GM21717 (cell line): ENCODE measurements at regions not wholly inside any gene's neighbourhood (a gene's known extent, or its start where the extent isn't known, plus 50 kb on each side); places are given as distances from the start of the nearest gene placed in this dataset.

ENCODE experiments used
- ATAC-seq: cut with Tn5 transposase; IDR thresholded peaks from one replicate; pipeline ENCODE4 v1.9.1; 2021; ENCODE audit warnings: mild to moderate bottlenecking, moderate library complexity; ENCODE audit not compliant: unreplicated experiment

DNA sequence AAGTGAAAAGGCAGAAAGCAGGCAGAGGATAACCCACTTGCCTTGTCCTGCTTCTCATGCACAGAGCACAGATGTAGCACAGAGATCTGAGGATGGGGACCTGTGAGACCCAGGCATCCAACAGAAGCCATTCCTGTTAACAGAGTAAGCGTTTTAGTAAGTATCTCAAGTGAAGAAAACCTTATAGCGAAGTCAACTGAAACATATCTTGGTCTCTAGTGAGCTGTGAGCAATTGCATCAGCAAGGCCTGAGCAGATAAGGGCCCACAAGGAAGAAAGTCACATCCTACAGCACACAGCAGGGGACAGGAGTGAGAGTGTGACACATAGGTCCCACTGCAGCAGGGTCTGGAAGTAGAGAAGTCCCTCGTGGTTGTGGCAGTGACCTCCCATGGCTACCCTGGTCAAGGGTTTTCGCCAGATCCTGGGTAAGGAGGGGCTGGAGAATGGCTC is 248.7 kb upstream of the TNP1 start:
- ATAC-seq: no peak

DNA sequence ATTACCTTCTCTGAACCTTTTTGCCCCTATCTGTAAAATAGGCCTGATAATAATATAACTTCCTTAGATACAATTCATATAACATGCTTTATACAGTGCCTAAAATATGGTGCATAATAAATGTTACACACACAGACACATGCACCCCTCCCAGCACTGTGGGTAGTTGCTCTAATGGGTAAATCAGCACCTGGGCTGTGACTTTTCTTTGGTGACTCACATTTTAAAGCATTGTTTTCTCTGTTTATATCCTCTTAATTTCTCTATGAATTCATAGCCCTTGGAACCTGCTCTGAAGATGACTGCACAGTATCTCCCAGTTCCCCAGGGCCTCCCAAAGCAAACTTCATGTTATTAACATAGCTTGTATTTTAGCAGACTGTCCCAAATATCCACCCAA is 248.2 kb upstream of the TNP1 start:
- ATAC-seq: no peak

- ATAC-seq: no peak
Observed at GRCh38 chr2:217107480-217107879, 247.6 kb upstream of the TNP1 start.

GRCh38 chr2:217106650-217107014 is 246.8 kb upstream of the TNP1 start:
- ATAC-seq: no peak

DNA sequence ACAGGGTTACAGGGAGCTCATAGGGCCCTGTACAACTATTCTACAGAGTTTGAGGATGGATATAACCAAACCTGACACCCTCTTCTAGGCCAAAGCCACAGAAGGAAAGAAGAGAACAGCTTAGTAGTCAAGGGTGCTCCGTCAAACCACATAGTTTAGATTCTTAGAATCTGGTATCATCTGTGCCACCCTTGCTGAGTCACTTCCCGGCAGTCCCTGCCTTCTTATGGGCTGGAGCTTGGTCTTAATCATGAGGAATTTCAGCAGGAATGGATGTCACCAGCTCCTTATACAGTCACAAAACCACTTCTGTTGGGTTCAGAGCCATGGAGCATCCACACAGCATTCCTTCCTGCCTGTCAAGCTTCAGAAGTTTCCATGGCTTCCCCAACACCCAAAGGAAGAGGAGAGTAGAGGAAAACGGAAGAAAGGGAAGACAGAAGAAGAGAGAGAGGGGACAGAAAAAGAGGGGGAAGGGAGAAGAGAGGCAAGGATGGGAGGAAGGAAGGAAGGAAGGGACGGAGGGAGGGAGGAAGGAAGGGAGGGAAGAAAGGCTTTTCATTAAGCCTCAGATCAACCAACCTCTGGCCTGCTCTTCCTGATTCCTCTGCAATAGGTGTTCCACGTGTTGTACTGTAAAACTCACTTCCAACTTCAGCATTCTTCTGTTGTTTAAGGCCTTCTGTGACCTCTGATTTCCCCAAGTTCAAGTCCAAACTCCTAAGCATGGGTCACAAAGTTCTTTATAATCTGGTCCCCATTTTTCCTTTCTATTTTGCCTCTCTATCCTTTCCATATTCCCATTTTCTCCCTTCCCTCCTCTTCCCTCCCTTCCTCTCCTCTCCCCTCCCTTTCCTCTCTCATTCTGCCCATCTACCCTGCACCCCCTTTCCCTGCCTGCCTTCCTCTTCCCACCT is 246.1 kb upstream of the TNP1 start:
- no peak for ATAC-seq

DNA sequence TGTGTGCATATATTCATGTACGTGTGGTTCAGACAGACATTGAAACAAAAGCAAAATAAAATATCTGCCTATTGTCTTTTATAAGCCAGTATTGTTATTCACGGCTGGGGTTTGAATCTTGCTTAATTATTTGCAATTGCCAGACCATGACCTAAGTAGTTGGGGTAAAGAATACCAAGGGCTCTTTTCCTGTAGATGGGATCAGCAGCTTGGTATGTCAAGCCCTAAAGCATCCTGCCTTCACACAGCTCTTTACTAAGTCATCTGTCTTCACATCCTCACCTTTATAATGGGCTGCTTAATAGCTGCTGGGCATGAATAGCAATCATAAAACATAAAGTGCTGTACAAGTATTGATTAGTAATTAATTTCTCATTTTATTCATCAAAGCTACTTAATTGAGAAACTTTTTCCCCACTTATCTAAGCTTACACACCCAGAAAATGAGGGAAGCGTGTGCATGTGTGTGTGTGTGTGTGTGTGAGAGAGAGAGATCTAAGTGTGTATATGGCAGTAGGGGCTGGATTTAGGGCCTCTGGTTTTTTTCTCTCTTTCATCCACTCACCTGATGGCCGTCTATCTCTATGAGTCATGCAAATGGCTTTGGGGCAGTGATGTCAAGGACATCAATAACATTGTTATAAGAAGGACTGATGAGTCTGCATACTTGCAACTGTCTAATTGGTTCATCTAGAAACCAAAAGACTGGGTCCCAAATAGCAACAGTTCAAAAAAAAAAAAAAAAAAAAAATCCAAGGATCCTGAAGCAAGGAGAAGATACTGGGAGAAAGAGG is 244.1 kb upstream of the TNP1 start:
- no peak for ATAC-seq

DNA sequence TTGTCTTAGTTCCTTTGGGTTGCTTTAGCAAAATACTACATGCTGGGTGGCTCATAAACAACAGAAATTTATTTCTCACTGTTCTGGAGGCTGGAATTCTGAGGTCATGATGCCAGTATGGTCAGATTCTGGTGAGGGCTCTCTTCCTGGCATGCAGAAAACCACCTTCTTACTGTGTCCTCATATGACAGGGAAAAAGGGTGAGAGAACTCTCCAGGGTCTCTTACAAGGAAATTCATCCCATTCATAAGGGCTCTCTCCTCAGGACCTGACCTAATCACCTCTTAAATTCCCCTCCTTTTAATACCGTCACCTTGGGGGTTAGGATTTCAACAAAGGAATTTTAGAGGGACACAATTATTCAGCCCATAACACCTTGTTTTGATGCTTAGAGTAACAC is 243.1 kb upstream of the TNP1 start:
- ATAC-seq: no peak

- ATAC-seq: no peak
Observed at GRCh38 chr2:217101972-217102371, 242.1 kb upstream of the TNP1 start.

DNA sequence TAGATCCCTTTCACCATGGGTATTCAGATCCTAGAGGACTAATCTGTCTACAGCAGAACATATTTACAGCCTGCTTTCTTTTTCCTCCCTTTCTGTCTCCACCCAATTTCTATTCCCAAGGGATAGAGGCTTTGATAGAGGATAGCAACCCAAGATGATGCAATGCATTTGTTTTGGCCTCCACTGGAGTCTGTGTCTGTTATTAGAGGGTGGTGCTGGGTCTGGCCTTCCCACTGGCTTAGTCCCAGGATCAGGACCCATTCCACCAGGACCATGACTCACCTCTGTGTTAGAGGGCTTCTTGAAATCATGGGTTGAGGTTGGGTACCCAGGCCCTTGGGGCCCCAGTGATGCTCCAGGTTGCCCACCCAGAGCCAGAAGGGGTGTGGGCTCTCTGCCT is 239.7 kb upstream of the TNP1 start:
- ATAC-seq: no peak

- no peak for ATAC-seq
Observed at GRCh38 chr2:217098435-217098834, 238.6 kb upstream of the TNP1 start.

DNA sequence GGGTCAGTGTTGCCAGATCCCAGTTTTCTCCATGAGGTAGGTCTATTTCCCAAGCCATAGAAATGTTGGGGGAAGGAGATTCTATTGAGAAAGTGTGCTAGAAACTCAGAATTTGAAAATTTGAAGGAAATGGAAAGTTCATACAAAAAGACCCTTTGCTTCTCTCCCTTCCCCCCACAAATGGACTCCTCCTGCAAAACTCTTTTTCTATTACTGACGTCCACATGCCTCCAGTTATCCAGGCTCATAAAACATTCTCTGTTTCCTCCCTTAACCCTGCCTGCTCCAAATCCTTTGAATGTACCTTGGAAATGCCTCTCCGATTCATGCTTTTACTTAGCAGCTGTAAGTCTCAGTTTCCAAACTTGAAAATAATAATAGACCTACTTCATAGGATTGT is 237.5 kb upstream of the TNP1 start:
- ATAC-seq: no peak

GRCh38 chr2:217096474-217097225 is 236.8 kb upstream of the TNP1 start:
- ATAC-seq: no peak

DNA sequence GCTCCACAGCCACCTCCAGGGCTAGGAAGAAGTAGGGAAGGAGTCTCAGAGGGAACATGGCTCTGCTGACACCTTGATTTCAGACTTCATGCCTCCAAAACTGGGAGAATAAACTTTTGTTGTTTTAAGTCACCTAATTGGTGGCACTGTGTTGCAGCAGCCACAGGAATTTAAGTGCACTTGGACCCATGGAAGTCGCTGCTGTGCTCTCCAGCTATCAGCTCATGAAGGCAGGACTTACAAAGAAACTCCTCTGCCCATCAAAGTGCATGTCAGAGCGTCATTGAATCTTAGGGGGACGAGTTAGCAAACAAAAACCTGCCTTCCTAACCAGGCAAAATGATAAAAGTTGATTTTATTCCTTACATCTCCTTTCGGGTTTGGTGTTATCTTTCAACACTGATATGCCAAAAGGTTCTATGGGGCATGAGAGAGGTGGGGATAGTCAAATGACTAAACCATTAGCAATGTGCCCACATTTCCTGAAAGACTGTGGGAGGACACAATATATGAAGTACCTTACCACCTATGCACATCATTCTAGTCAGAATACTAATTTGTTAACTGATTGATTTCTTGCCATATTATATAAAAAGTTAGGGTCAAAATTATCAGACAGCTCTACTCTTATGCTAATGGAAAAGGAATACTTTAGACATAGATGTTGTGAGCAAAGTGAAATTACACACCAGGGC is 235.8 kb upstream of the TNP1 start:
- ATAC-seq: no peak

DNA sequence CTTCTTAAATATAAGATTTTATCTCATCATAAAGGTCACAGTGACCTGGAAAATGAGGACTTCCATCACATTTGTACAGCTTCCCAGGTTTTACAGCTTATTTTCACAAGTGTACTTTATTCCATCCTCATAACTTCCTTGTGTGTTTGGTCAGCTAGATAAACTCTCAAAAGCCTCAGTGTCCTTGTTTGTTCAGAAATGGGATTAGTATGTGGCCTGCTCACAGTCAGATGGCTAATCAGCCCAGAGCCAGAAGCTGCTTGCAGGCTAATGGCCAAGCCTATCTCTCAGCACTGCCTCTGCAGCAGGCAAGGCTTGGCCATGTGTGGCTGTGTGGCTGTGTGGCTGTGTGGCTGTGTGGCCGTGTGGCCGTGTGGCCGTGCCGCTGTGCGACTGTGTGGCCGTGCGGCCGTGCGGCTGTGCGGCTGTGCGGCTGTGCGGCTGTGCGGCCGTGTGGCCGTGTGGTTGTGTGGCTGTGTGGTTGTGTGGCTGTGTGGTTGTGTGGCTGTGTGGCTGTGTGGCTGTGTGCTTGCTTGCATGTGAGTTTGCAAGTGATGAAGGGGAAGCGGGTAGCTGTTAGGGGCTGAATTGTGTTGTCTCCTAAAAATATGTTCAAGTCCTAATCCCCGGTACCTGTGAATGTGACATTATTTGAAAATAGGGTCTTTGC is 233.0 kb upstream of the TNP1 start:
- ATAC-seq: no peak

- ATAC-seq: no peak
Observed at GRCh38 chr2:217091531-217091930, 231.7 kb upstream of the TNP1 start.

- no peak for ATAC-seq
Observed at GRCh38 chr2:217090884-217091283, 231.0 kb upstream of the TNP1 start.

GRCh38 chr2:217090024-217090473 is 230.2 kb upstream of the TNP1 start:
- peak; percentile 85 for ATAC-seq

- ATAC-seq: no peak
Observed at GRCh38 chr2:217086718-217087117, 226.9 kb upstream of the TNP1 start.

- no peak for ATAC-seq
Observed at GRCh38 chr2:217086038-217086522, 226.2 kb upstream of the TNP1 start.

GRCh38 chr2:217085543-217085942 is 225.7 kb upstream of the TNP1 start:
- no peak for ATAC-seq
